Neural progenitor cell (in vitro differentiated cells): ENCODE measurements at regions not wholly inside any gene's neighbourhood (a gene's known extent, or its start where the extent isn't known, plus 50 kb on each side); places are given as distances from the start of the nearest gene placed in this dataset.

ENCODE experiments used
- DNase-seq: peaks from one replicate; pipeline ENCODE4 v3.0.0-alpha.2; 2016; ENCODE audit warnings: low spot score
- H2AFZ ChIP-seq: fragments of 200-600 bp; sonication (generic); replicated peaks from 2 replicates; pipeline ENCODE4 v1.6.1; 2016; ENCODE audit warnings: antibody characterized with exemption
- H3F3A ChIP-seq: fragments of 200-600 bp; sonication (generic); 2 replicates; pipeline ENCODE4 v1.6.1; 2016; ENCODE audit warnings: antibody characterized with exemption, low read depth
- H3K27ac ChIP-seq: fragments of 200-600 bp; sonication (generic); 2 replicates; pipeline ENCODE4 v1.5.1; 2016; ENCODE audit warnings: mild to moderate bottlenecking
- H3K27me3 ChIP-seq: fragments of 200-600 bp; sonication (generic); 2 replicates; pipeline ENCODE4 v1.6.1; 2016; ENCODE audit warnings: mild to moderate bottlenecking, moderate library complexity
- H3K36me3 ChIP-seq: fragments of 200-600 bp; sonication (generic); 2 replicates; pipeline ENCODE4 v1.5.1; 2016
- H3K4me1 ChIP-seq: fragments of 200-600 bp; sonication (generic); 2 replicates; pipeline ENCODE4 v1.6.1; 2016; ENCODE audit warnings: mixed run types
- H3K4me2 ChIP-seq: fragments of 200-600 bp; sonication (generic); 2 replicates; pipeline ENCODE4 v1.6.1; 2016
- H3K4me3 ChIP-seq: fragments of 200-600 bp; sonication (generic); 2 replicates; pipeline ENCODE4 v1.5.1; 2016
- H3K79me2 ChIP-seq: fragments of 200-600 bp; sonication (generic); 2 replicates; pipeline ENCODE4 v1.6.1; 2016; ENCODE audit warnings: low read depth
- H3K9ac ChIP-seq: fragments of 200-600 bp; sonication (generic); 2 replicates; pipeline ENCODE4 v1.6.1; 2016
- H3K9me3 ChIP-seq: fragments of 200-600 bp; sonication (generic); 2 replicates; pipeline ENCODE4 v1.5.1; 2016; ENCODE audit warnings: low read depth
- H4K20me1 ChIP-seq: fragments of 200-600 bp; sonication (generic); 2 replicates; pipeline ENCODE4 v1.6.1; 2016; ENCODE audit warnings: low read depth
- H3K27ac Mint-ChIP-seq: 3 replicates; pipeline ENCODE4 v1.8.0; 2021; ENCODE audit warnings: mixed read lengths
- H3K27me3 Mint-ChIP-seq: 2 replicates; pipeline ENCODE4 v1.8.0; 2022; ENCODE audit warnings: low read depth, mild to moderate bottlenecking, inconsistent platforms, moderate library complexity, mixed read lengths; ENCODE audit not compliant: insufficient read depth
- H3K36me3 Mint-ChIP-seq: 3 replicates; pipeline ENCODE4 v1.8.0; 2021; ENCODE audit warnings: mixed read lengths
- H3K4me1 Mint-ChIP-seq: 3 replicates; pipeline ENCODE4 v1.8.0; 2021; ENCODE audit warnings: mixed read lengths
- H3K4me3 Mint-ChIP-seq: 3 replicates; pipeline ENCODE4 v1.8.0; 2021; ENCODE audit warnings: mild to moderate bottlenecking, moderate library complexity, mixed read lengths
- H3K9me3 Mint-ChIP-seq: 3 replicates; pipeline ENCODE4 v1.8.0; 2020; ENCODE audit warnings: mixed read lengths
- EZH2 ChIP-seq: fragments of 200-600 bp; sonication (generic); IDR thresholded peaks from 2 replicates; pipeline ENCODE4 v1.6.1; 2017; ENCODE audit warnings: antibody characterized with exemption, mild to moderate bottlenecking, moderate library complexity
- EZH2phosphoT487 ChIP-seq: fragments of 200-600 bp; sonication (generic); IDR thresholded peaks from 2 replicates; pipeline ENCODE4 v1.6.1; 2017; ENCODE audit warnings: antibody characterized with exemption
- TF ChIP-seq, protein P1 (sequence below): fragments of 200-600 bp; sonication (generic); IDR thresholded peaks from 2 replicates; pipeline ENCODE4 v1.5.1; 2017; ENCODE audit warnings: antibody characterized with exemption, mild to moderate bottlenecking

DNA sequence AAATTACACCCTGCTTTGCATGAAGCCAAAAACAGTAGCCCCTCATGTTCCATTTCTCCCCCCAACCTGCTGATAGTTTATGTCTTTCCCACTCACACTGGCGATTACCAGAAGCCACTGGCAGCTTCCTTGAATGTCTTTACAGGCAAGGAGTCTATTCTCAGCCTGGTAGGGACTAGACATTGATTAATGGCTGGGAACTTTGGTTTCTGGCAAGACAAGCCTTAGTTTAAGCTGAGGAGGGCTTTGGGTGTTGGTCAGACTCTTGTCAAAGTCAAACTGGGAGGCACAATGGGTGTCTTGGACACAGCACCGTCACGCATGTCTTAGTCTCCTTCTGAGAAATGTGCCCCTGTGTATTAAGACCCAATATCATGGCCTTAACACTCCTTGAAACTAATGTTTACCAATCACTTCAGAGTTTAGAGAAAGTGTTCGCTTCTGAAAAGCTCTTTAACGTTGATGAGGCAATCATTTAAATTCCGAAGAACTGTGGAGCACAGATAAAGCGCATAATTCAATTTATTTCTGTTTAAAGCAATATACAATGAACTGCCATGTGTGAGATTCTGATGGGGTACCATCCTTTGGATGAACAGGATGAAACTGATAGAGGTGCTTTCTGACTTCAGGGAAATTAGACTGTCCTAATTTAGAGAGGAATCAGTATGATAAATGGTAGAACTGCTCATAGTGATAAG lies 53.9 kb upstream of the CPEB4 start:
- Mint-ChIP-seq H3K27ac (no peak overlapping the region), H3K4me1 (peaks cover 10% of the 10 kb centered on the region), H3K4me3 (no peak overlapping the region), H3K9me3 (no peaks in the 10 kb centered on the region), H3K36me3 (no peaks in the 10 kb centered on the region), H3K27me3 (peaks cover 4% of the 10 kb centered on the region)
- no peak for DNase-seq
- peaks cover 10% of the 10 kb centered on the region for H3K4me1 ChIP-seq
- no peak overlapping the region for H3K4me2 ChIP-seq
- H3K36me3 ChIP-seq = no peaks in the 10 kb centered on the region
- no peak overlapping the region for H3K4me3 ChIP-seq
- no peak overlapping the region for H3K9ac ChIP-seq
- H2AFZ ChIP-seq = no peak overlapping the region
- H4K20me1 ChIP-seq = no peaks in the 10 kb centered on the region
- no peaks in the 10 kb centered on the region for H3K79me2 ChIP-seq
- no peaks in the 10 kb centered on the region for H3K27me3 ChIP-seq
- no peak for TF ChIP-seq EZH2
- TF ChIP-seq EZH2phosphoT487 = no peak
- TF ChIP-seq, protein P1, sequence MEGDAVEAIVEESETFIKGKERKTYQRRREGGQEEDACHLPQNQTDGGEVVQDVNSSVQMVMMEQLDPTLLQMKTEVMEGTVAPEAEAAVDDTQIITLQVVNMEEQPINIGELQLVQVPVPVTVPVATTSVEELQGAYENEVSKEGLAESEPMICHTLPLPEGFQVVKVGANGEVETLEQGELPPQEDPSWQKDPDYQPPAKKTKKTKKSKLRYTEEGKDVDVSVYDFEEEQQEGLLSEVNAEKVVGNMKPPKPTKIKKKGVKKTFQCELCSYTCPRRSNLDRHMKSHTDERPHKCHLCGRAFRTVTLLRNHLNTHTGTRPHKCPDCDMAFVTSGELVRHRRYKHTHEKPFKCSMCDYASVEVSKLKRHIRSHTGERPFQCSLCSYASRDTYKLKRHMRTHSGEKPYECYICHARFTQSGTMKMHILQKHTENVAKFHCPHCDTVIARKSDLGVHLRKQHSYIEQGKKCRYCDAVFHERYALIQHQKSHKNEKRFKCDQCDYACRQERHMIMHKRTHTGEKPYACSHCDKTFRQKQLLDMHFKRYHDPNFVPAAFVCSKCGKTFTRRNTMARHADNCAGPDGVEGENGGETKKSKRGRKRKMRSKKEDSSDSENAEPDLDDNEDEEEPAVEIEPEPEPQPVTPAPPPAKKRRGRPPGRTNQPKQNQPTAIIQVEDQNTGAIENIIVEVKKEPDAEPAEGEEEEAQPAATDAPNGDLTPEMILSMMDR = no peak
- H3F3A ChIP-seq = no peaks in the 10 kb centered on the region
- H3K9me3 ChIP-seq = no peaks in the 10 kb centered on the region
- H3K27ac ChIP-seq = no peak overlapping the region

DNA sequence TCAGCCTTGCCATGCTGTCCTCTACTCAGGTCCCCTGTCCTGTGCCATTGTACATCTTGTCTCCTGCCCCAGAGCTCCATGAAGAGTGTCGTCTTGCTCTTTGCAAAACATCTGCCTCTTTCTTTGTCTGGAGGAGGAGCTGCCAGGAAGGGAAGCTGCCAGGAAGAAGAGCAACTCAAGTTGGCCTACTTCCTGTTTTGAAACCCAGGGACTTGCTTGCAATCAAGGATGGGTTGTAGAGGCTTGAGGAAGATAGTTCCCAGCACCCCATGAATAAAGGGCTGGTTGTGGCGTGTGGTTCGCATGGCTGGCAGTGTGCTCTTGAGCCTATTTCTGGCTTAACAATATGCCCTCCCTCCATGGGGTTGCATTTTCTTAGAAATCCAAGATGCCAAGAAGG lies 53.0 kb upstream of the CPEB4 start:
- no peak overlapping the region for H3K27ac Mint-ChIP-seq
- peaks cover 8% of the 10 kb centered on the region for H3K27me3 Mint-ChIP-seq
- H3K9me3 ChIP-seq = no peaks in the 10 kb centered on the region
- TF ChIP-seq, protein P1 = no peak
- TF ChIP-seq EZH2 (no peak), EZH2phosphoT487 (no peak)
- no peaks in the 10 kb centered on the region for H3K27me3 ChIP-seq
- H3K36me3 ChIP-seq = no peaks in the 10 kb centered on the region
- no peaks in the 10 kb centered on the region for H3F3A ChIP-seq
- H2AFZ ChIP-seq = no peak overlapping the region
- no peaks in the 10 kb centered on the region for H3K79me2 ChIP-seq
- no peak overlapping the region for H3K9ac ChIP-seq
- no peak overlapping the region for H3K27ac ChIP-seq
- H3K36me3 Mint-ChIP-seq = no peaks in the 10 kb centered on the region
- no peak overlapping the region for H3K4me3 ChIP-seq
- H3K4me2 ChIP-seq = no peak overlapping the region
- H3K4me1 ChIP-seq = peaks cover 10% of the 10 kb centered on the region
- peaks cover 5% of the 10 kb centered on the region for H3K4me1 Mint-ChIP-seq
- H3K9me3 Mint-ChIP-seq = no peaks in the 10 kb centered on the region
- H3K4me3 Mint-ChIP-seq = no peak overlapping the region
- no peaks in the 10 kb centered on the region for H4K20me1 ChIP-seq
- DNase-seq = no peak

DNA sequence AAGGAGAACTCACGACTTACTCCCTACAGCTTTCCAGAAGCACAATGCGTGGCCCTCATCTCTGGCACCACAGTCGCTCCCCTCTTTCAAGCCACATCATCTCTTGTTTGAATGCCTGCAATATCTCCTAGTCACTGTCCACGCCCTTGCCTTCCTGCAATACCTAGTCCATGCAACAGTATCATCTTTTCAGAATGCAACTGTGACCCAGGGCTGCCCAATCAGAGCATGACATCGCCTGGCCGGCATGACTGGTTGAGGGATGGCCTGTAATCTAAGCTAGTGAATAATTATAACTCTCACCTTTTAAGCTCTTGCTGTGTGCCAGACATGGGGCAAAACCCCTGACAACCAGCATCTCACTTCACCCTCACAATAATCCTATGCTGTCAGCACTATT lies 52.5 kb upstream of the CPEB4 start:
- peaks cover 10% of the 10 kb centered on the region for H3K4me1 ChIP-seq
- no peak overlapping the region for H3K4me3 Mint-ChIP-seq
- no peaks in the 10 kb centered on the region for H3K36me3 ChIP-seq
- no peaks in the 10 kb centered on the region for H4K20me1 ChIP-seq
- DNase-seq = no peak
- no peak overlapping the region for H3K27ac ChIP-seq
- H3K4me1 Mint-ChIP-seq = peaks cover 5% of the 10 kb centered on the region
- H3F3A ChIP-seq = no peaks in the 10 kb centered on the region
- H3K79me2 ChIP-seq = no peaks in the 10 kb centered on the region
- no peak overlapping the region for H3K27ac Mint-ChIP-seq
- H3K9me3 Mint-ChIP-seq = no peaks in the 10 kb centered on the region
- H3K36me3 Mint-ChIP-seq = no peaks in the 10 kb centered on the region
- no peaks in the 10 kb centered on the region for H3K9me3 ChIP-seq
- no peak overlapping the region for H3K9ac ChIP-seq
- H2AFZ ChIP-seq = no peak overlapping the region
- H3K27me3 Mint-ChIP-seq = peaks cover 8% of the 10 kb centered on the region
- no peak for TF ChIP-seq EZH2phosphoT487
- TF ChIP-seq, protein P1 = no peak
- no peak for TF ChIP-seq EZH2
- H3K4me3 ChIP-seq = no peak overlapping the region
- no peaks in the 10 kb centered on the region for H3K27me3 ChIP-seq
- no peak overlapping the region for H3K4me2 ChIP-seq
